HEK293 (cell line): ENCODE measurements at regions not wholly inside any gene's neighbourhood (a gene's known extent, or its start where the extent isn't known, plus 50 kb on each side); places are given as distances from the start of the nearest gene placed in this dataset.
"Not testable (repeated sequence)": the region's sequence is repeated elsewhere in the genome, so short reads cannot be mapped to it uniquely, and the experiment has no call there.

Source experiments
- CTCF ChIA-PET: fragments of 350-600 bp; formaldehyde crosslinking; extraction: SDS; loops from one replicate; lab custom pipeline; 2021; ENCODE audit warnings: antibody characterized with exemption; lab: Yijun Ruan, JAX
- POLR2A ChIA-PET: fragments of 300-600 bp; formaldehyde crosslinking; extraction: SDS; loops from one replicate; lab custom pipeline; 2020; ENCODE audit warnings: antibody characterized with exemption, inconsistent platforms; lab: Yijun Ruan, JAX
- H3K27ac ChIP-seq: fragments of 200-500 bp; sonication (Bioruptor generic); 2 replicates; pipeline ENCODE4 v1.5.1; 2014; ENCODE audit warnings: low read depth, low read length, control low read depth, inconsistent platforms; ENCODE audit errors: extremely low read depth
- H3K36me3 ChIP-seq, 2 experiments: fragments of 200-500 bp in 1 of 2; sonication (Bioruptor generic) in 1 of 2; 1 replicate in 1 of 2; 2 replicates in 1 of 2; pipeline ENCODE4 v1.5.1; 2014 to 2017; ENCODE audit warnings: inconsistent platforms in 2 of 2, low read length in 2 of 2; ENCODE audit not compliant: control insufficient read depth in 2 of 2, insufficient read depth in 1 of 2
- H3K4me1 ChIP-seq: fragments of 200-500 bp; sonication (Bioruptor generic); 2 replicates; pipeline ENCODE4 v1.5.1; 2014; ENCODE audit warnings: mild to moderate bottlenecking, low read length, inconsistent platforms; ENCODE audit not compliant: control insufficient read depth, insufficient read depth
- H3K4me3 ChIP-seq: 2 replicates; pipeline ENCODE4 v1.5.1; 2011; ENCODE audit warnings: low read depth, mild to moderate bottlenecking, control low read depth, low read length, moderate library complexity
- H3K9me3 ChIP-seq: fragments of 200-500 bp; sonication (Bioruptor generic); 2 replicates; pipeline ENCODE4 v1.5.1; 2014; ENCODE audit warnings: low read depth, low read length, inconsistent platforms; ENCODE audit not compliant: control insufficient read depth, insufficient read depth
- ELK4 ChIP-seq: IDR thresholded peaks from 2 replicates; pipeline ENCODE4 v1.6.1; 2011; ENCODE audit warnings: mild to moderate bottlenecking, low read depth, low read length, borderline replicate concordance
- HOXD13 ChIP-seq: sonication (generic); formaldehyde crosslinking; IDR thresholded peaks from 2 replicates; pipeline ENCODE4 v1.8.0; 2022; ENCODE audit warnings: missing genetic modification reagents, borderline replicate concordance
- OVOL3 ChIP-seq: fragments of 450-650 bp; formaldehyde crosslinking; IDR thresholded peaks from 2 replicates; pipeline ENCODE4 v1.5.1; 2016; ENCODE audit warnings: missing biosample characterization, missing genetic modification characterization
- WT1 ChIP-seq: fragments of 450-650 bp; formaldehyde crosslinking; IDR thresholded peaks from 2 replicates; pipeline ENCODE4 v1.5.1; 2016; ENCODE audit warnings: missing biosample characterization, missing genetic modification characterization
- ZBTB11 ChIP-seq: fragments of 450-650 bp; formaldehyde crosslinking; conservative IDR thresholded peaks from 2 replicates; pipeline ENCODE4 v1.5.1; 2016; ENCODE audit warnings: low read depth, missing biosample characterization, missing genetic modification characterization
- ZBTB49 ChIP-seq: fragments of 450-650 bp; formaldehyde crosslinking; IDR thresholded peaks from 2 replicates; pipeline ENCODE4 v1.5.1; 2016; ENCODE audit warnings: missing biosample characterization, missing genetic modification characterization, low read depth
- ZFP41 ChIP-seq: fragments of 450-650 bp; formaldehyde crosslinking; IDR thresholded peaks from 2 replicates; pipeline ENCODE4 v1.5.1; 2016; ENCODE audit warnings: missing biosample characterization, missing genetic modification characterization, borderline replicate concordance
- ZNF146 ChIP-seq: fragments of 450-650 bp; formaldehyde crosslinking; IDR thresholded peaks from 2 replicates; pipeline ENCODE4 v1.5.1; 2016; ENCODE audit warnings: missing biosample characterization, missing genetic modification characterization
- ZNF274 ChIP-seq, 2 experiments: fragments of 200-500 bp in 1 of 2; fragments of 450-650 bp in 1 of 2; sonication (Bioruptor generic) in 1 of 2; formaldehyde crosslinking in 1 of 2; IDR thresholded peaks; 2 replicates each; pipeline versions ENCODE4 v1.5.1 to v1.6.1; 2014 to 2016; ENCODE audit warnings: borderline replicate concordance in 1 of 2, inconsistent platforms in 1 of 2, low read length in 1 of 2, missing biosample characterization in 1 of 2, missing genetic modification characterization in 1 of 2
- ZNF292 ChIP-seq: fragments of 450-650 bp; formaldehyde crosslinking; IDR thresholded peaks from 2 replicates; pipeline ENCODE4 v1.5.1; 2016; ENCODE audit warnings: low read depth, missing biosample characterization, missing genetic modification characterization, borderline replicate concordance
- ZNF302 ChIP-seq: fragments of 450-650 bp; formaldehyde crosslinking; IDR thresholded peaks from 2 replicates; pipeline ENCODE4 v1.5.1; 2016; ENCODE audit warnings: missing biosample characterization, missing genetic modification characterization, low read depth
- ZNF37A ChIP-seq: fragments of 450-650 bp; IDR thresholded peaks from 2 replicates; pipeline ENCODE4 v1.5.1; 2018; ENCODE audit warnings: missing biosample characterization, missing genetic modification characterization
- ZNF416 ChIP-seq: fragments of 450-650 bp; formaldehyde crosslinking; IDR thresholded peaks from 2 replicates; pipeline ENCODE4 v1.5.1; 2016; ENCODE audit warnings: missing biosample characterization, missing genetic modification characterization
- ZNF521 ChIP-seq: fragments of 450-650 bp; formaldehyde crosslinking; IDR thresholded peaks from 2 replicates; pipeline ENCODE4 v1.5.1; 2017; ENCODE audit warnings: missing biosample characterization, mild to moderate bottlenecking, missing genetic modification characterization
- TF ChIP-seq, protein P1 (sequence below): fragments of 450-650 bp; formaldehyde crosslinking; IDR thresholded peaks from 2 replicates; pipeline ENCODE4 v1.5.1; 2016; ENCODE audit warnings: missing biosample characterization, missing genetic modification characterization

GRCh38 chr3:153055779-153056178 lies 106.2 kb upstream of the RAP2B start:
- CTCF ChIA-PET, result no interaction called here
- TF ChIP-seq ZNF292 (tag by site-specific recombination), result no peak
- no peak for TF ChIP-seq ZNF274 (IDR thresholded peaks at IDR 0.05; ENCODE audit: low read length)
- no peak for TF ChIP-seq ZNF274 (tag by site-specific recombination; IDR thresholded peaks at IDR 0.05; ENCODE audit: borderline replicate concordance)
- TF ChIP-seq ZNF416 (tag by site-specific recombination), result no peak
- no peak for TF ChIP-seq ZNF37A (tag by site-specific recombination)
- TF ChIP-seq, protein P1, sequence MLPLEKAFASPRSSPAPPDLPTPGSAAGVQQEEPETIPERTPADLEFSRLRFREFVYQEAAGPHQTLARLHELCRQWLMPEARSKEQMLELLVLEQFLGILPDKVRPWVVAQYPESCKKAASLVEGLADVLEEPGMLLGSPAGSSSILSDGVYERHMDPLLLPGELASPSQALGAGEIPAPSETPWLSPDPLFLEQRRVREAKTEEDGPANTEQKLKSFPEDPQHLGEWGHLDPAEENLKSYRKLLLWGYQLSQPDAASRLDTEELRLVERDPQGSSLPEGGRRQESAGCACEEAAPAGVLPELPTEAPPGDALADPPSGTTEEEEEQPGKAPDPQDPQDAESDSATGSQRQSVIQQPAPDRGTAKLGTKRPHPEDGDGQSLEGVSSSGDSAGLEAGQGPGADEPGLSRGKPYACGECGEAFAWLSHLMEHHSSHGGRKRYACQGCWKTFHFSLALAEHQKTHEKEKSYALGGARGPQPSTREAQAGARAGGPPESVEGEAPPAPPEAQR (tag by site-specific recombination), result no peak
- no peak for TF ChIP-seq ZNF521 (tag by site-specific recombination)
- TF ChIP-seq HOXD13 (CRISPR knock-in tag), result no peak
- TF ChIP-seq ZFP41 (tag by site-specific recombination), result no peak
- no peak for TF ChIP-seq WT1 (tag by site-specific recombination)
- no peak for TF ChIP-seq ZNF146 (tag by site-specific recombination)
- TF ChIP-seq OVOL3 (tag by site-specific recombination), result no peak
- no peak for TF ChIP-seq ELK4
- TF ChIP-seq ZBTB11, result no peak
- no peak for TF ChIP-seq ZNF302 (tag by site-specific recombination)
- POLR2A ChIA-PET, result no interaction called here

DNA sequence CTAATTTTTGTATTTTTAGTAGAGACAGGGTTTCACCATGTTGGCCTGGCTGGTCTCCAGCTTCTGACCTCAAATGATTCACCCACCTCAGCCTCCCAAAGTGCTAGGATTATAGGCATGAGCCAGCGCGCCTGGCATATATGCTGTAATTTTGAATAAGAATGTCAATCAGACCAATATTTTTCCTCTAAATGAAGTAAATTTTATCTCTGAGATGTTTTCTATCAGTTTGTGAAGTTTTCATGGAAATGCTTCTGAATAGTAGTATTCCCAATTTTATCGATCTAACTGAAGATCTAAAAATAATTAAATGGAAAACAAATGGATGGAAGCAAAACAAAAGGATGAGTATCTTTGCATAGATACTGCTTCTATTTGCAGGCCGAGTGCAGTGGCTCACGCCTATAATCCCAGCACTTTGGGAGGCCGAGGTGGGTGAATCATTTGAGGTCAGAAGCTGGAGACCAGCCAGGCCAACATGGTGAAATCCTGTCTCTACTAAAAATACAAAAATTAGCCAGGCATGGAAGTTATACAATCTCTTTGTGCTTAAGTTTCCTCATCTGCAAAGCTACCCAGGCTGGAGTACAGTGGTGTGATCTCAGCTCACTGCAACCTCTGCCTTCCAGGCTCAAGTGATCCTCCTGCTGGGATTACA lies 103.9 kb upstream of the RAP2B start:
- POLR2A ChIA-PET, H3K9me3 ChIP-seq, H3K36me3 ChIP-seq, H3K4me1 ChIP-seq, H3K4me3 ChIP-seq, CTCF ChIA-PET, H3K27ac ChIP-seq: not testable (repeated sequence)
- 0 out of 2 replicates have a peak, but pooled peaks have one; percentile 14 for TF ChIP-seq ZBTB49 (tag by site-specific recombination)

More at GRCh38 chr3:153055779-153056178, 106.2 kb upstream of the RAP2B start:
- no peaks in the 10 kb centered on the region for H3K4me1 ChIP-seq
- H3K9me3 ChIP-seq, result no peaks in the 10 kb centered on the region
- H3K27ac ChIP-seq, result no peak overlapping the region
- H3K36me3 ChIP-seq, result no peaks in the 10 kb centered on the region
- no peak overlapping the region for H3K4me3 ChIP-seq
